ENCODE measurements at regions not wholly inside any gene's neighbourhood (a gene's known extent, or its start where the extent isn't known, plus 50 kb on each side); places are given as distances from the start of the nearest gene placed in this dataset.

DNA sequence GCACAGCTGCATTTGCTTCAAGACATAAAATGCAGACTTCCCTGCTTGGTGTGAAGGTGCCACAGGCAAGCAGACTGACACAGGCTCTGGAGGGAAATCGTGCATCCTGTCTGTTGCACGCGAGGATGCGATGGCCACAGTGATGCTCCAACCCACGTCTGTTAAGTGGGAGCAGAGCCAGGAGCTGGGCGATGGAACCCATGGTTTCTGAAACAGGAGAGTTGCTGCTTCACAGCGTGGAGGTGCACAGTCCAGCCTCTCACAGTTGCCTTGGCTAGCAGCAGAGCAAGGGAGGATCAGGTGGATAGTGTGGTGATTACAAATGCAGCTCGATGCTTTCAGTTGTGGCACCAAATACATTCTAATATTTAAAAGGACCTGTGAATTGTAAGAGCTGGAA lies 108.8 kb downstream of the TENT4A start:
- TF ChIP-seq, protein P1, sequence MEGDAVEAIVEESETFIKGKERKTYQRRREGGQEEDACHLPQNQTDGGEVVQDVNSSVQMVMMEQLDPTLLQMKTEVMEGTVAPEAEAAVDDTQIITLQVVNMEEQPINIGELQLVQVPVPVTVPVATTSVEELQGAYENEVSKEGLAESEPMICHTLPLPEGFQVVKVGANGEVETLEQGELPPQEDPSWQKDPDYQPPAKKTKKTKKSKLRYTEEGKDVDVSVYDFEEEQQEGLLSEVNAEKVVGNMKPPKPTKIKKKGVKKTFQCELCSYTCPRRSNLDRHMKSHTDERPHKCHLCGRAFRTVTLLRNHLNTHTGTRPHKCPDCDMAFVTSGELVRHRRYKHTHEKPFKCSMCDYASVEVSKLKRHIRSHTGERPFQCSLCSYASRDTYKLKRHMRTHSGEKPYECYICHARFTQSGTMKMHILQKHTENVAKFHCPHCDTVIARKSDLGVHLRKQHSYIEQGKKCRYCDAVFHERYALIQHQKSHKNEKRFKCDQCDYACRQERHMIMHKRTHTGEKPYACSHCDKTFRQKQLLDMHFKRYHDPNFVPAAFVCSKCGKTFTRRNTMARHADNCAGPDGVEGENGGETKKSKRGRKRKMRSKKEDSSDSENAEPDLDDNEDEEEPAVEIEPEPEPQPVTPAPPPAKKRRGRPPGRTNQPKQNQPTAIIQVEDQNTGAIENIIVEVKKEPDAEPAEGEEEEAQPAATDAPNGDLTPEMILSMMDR (IDR thresholded peaks at IDR 0.05; ENCODE audit: low read depth, low read length, missing input control) = no peak
- TF ChIP-seq YY1 (IDR thresholded peaks at IDR 0.05) (no peak), TAF1 (conservative IDR thresholded peaks at IDR 0.05) (no peak)
- TF ChIP-seq, protein P2, sequence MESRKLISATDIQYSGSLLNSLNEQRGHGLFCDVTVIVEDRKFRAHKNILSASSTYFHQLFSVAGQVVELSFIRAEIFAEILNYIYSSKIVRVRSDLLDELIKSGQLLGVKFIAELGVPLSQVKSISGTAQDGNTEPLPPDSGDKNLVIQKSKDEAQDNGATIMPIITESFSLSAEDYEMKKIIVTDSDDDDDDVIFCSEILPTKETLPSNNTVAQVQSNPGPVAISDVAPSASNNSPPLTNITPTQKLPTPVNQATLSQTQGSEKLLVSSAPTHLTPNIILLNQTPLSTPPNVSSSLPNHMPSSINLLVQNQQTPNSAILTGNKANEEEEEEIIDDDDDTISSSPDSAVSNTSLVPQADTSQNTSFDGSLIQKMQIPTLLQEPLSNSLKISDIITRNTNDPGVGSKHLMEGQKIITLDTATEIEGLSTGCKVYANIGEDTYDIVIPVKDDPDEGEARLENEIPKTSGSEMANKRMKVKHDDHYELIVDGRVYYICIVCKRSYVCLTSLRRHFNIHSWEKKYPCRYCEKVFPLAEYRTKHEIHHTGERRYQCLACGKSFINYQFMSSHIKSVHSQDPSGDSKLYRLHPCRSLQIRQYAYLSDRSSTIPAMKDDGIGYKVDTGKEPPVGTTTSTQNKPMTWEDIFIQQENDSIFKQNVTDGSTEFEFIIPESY (IDR thresholded peaks at IDR 0.05) = no peak
- TF ChIP-seq, protein P3, sequence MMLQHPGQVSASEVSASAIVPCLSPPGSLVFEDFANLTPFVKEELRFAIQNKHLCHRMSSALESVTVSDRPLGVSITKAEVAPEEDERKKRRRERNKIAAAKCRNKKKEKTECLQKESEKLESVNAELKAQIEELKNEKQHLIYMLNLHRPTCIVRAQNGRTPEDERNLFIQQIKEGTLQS (IDR thresholded peaks at IDR 0.05) = no peak

Data from liver (tissue), 3 donors.